Hepatocyte (in vitro differentiated cells): ENCODE measurements at regions not wholly inside any gene's neighbourhood (a gene's known extent, or its start where the extent isn't known, plus 50 kb on each side); places are given as distances from the start of the nearest gene placed in this dataset.

Experiments
- DNase-seq: peaks from one replicate; pipeline ENCODE4 v3.0.0-alpha.2; 2016; ENCODE audit warnings: low spot score
- H2AFZ ChIP-seq: fragments of 200-600 bp; sonication (generic); 2 replicates; pipeline ENCODE4 v1.6.0; 2016; ENCODE audit warnings: antibody characterized with exemption, mild to moderate bottlenecking
- H3K27ac ChIP-seq: fragments of 200-600 bp; sonication (generic); 2 replicates; pipeline ENCODE4 v1.5.1; 2016; ENCODE audit warnings: mild to moderate bottlenecking
- H3K27me3 ChIP-seq: fragments of 200-600 bp; sonication (generic); 2 replicates; pipeline ENCODE4 v1.6.1; 2016
- H3K36me3 ChIP-seq: fragments of 200-600 bp; sonication (generic); replicated peaks from 2 replicates; pipeline ENCODE4 v1.5.1; 2016; ENCODE audit warnings: low read depth; ENCODE audit not compliant: insufficient read depth
- H3K4me1 ChIP-seq: fragments of 200-600 bp; sonication (generic); 2 replicates; pipeline ENCODE4 v1.5.1; 2016; ENCODE audit warnings: mild to moderate bottlenecking, moderate library complexity; ENCODE audit not compliant: insufficient read depth
- H3K4me2 ChIP-seq: fragments of 200-600 bp; sonication (generic); 2 replicates; pipeline ENCODE4 v1.6.0; 2016
- H3K4me3 ChIP-seq: fragments of 200-600 bp; sonication (generic); 2 replicates; pipeline ENCODE4 v1.5.1; 2016; ENCODE audit warnings: mild to moderate bottlenecking
- H3K79me2 ChIP-seq: fragments of 200-600 bp; sonication (generic); 2 replicates; pipeline ENCODE4 v1.6.0; 2017; ENCODE audit warnings: mild to moderate bottlenecking
- H3K9me2 ChIP-seq: fragments of 200-600 bp; sonication (generic); replicated peaks from 2 replicates; pipeline ENCODE4 v1.6.0; 2017; ENCODE audit warnings: mild to moderate bottlenecking; ENCODE audit not compliant: insufficient read depth
- H3K9me3 ChIP-seq: fragments of 200-600 bp; sonication (generic); 2 replicates; pipeline ENCODE4 v1.5.1; 2016; ENCODE audit warnings: low read depth, mild to moderate bottlenecking
- H4K20me1 ChIP-seq: fragments of 200-600 bp; sonication (generic); 2 replicates; pipeline ENCODE4 v1.6.0; 2016; ENCODE audit warnings: mild to moderate bottlenecking; ENCODE audit not compliant: insufficient read depth, poor library complexity, severe bottlenecking
- EZH2 ChIP-seq: fragments of 200-600 bp; sonication (generic); IDR thresholded peaks from 2 replicates; pipeline ENCODE4 v1.6.1; 2016; ENCODE audit warnings: antibody characterized with exemption, mild to moderate bottlenecking, borderline replicate concordance
- EZH2phosphoT487 ChIP-seq: fragments of 200-600 bp; sonication (generic); IDR thresholded peaks from one replicate; pipeline ENCODE4 v1.6.1; 2018; ENCODE audit warnings: antibody characterized with exemption, mild to moderate bottlenecking, low read depth, moderate library complexity; ENCODE audit not compliant: unreplicated experiment, severe bottlenecking
- WGBS: methylation state at CpG from one replicate; pipeline ENCODE4 v1.1.6; 2016; ENCODE audit warnings: low lambda C conversion rate; ENCODE audit errors: missing lambda C conversion rate; 5-methylcytosine and 5-hydroxymethylcytosine counted together
- TF ChIP-seq, protein P1 (sequence below): fragments of 200-600 bp; sonication (generic); IDR thresholded peaks from 2 replicates; pipeline ENCODE4 v1.5.1; 2016; ENCODE audit warnings: antibody characterized with exemption, mild to moderate bottlenecking; ENCODE audit not compliant: poor library complexity

DNA sequence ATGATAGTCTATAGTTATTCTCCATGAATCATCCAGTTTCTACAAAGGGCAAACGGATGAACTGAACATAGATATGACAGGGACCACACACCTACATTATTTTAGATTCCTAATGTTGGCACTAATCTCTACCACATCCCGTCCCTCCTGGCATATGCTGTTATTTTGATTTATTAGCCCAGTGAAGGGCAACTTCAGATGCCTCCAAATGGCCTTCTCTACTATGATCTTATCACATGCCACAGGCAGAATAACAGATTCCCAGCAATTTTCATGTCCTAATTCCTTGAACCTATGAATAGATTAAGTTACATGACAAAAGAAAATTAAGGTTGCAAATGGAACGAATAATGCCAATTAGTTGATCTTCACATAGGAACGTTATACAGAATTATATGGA, 474.7 kb downstream of the ANKRD7 start:
- DNase-seq: no peak
- Histone ChIP-seq H3K9me3 (no peaks in the 10 kb centered on the region), H3K36me3 (no peaks in the 10 kb centered on the region), H3K27me3 (no peaks in the 10 kb centered on the region), H4K20me1 (no peaks in the 10 kb centered on the region), H3K4me2 (no peak overlapping the region), H3K9me2 (no peaks in the 10 kb centered on the region), H3K4me3 (no peak overlapping the region), H2AFZ (no peak overlapping the region), H3K4me1 (no peaks in the 10 kb centered on the region), H3K27ac (no peak overlapping the region), H3K79me2 (no peaks in the 10 kb centered on the region)
- WGBS: 80% methylated on average over 4 of the region's 4 CpGs
- TF ChIP-seq EZH2phosphoT487 (no peak), EZH2 (no peak)
- TF ChIP-seq, protein P1, sequence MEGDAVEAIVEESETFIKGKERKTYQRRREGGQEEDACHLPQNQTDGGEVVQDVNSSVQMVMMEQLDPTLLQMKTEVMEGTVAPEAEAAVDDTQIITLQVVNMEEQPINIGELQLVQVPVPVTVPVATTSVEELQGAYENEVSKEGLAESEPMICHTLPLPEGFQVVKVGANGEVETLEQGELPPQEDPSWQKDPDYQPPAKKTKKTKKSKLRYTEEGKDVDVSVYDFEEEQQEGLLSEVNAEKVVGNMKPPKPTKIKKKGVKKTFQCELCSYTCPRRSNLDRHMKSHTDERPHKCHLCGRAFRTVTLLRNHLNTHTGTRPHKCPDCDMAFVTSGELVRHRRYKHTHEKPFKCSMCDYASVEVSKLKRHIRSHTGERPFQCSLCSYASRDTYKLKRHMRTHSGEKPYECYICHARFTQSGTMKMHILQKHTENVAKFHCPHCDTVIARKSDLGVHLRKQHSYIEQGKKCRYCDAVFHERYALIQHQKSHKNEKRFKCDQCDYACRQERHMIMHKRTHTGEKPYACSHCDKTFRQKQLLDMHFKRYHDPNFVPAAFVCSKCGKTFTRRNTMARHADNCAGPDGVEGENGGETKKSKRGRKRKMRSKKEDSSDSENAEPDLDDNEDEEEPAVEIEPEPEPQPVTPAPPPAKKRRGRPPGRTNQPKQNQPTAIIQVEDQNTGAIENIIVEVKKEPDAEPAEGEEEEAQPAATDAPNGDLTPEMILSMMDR: no peak

DNA sequence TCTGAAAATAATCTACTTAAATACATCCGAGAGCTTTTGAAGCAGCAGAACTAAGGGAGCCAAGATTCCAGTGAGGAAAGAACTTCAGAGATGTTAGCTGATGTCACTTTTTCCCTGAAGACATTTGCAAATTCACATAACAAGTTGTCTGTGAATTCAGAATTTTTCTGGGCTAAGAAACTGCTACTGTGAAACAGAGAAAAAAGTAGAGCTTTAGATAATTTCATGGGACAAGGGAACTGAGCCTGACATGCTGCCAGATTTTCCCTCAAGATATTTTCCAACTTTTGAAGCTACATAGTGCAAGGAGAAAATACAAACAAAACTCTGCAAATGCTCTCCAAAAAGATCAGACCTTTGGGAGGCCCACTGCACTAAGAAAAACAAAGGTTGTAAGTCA, 484.2 kb downstream of the ANKRD7 start:
- no peaks in the 10 kb centered on the region for H3K9me2 ChIP-seq
- no peak for DNase-seq
- no peaks in the 10 kb centered on the region for H3K79me2 ChIP-seq
- 62% methylated on average over 1 of the region's 1 CpG for WGBS
- H2AFZ ChIP-seq: no peak overlapping the region
- no peak overlapping the region for H3K4me2 ChIP-seq
- H3K27me3 ChIP-seq: no peaks in the 10 kb centered on the region
- H3K4me1 ChIP-seq: no peaks in the 10 kb centered on the region
- no peaks in the 10 kb centered on the region for H4K20me1 ChIP-seq
- TF ChIP-seq EZH2: no peak
- TF ChIP-seq, protein P1: no peak
- TF ChIP-seq EZH2phosphoT487: no peak
- H3K9me3 ChIP-seq: no peaks in the 10 kb centered on the region
- no peaks in the 10 kb centered on the region for H3K36me3 ChIP-seq
- no peak overlapping the region for H3K27ac ChIP-seq
- H3K4me3 ChIP-seq: no peak overlapping the region

DNA sequence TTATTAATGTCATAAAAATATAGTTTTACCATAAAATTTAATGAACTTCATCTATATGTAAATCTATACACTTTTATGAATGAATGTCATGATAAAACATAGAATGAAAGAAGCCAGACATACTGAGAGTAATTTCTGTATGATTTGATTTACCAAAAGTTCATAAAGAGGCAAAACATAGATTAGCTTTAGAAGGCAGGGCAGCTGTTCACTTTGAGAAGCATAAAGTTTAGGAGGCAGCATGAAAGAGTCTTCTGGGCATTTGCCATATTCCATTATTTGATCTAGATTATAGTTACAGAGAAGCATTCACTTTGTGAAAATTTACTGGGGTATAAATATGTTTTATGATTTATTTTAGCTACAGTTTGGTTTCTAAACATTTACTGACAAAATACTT, 487.2 kb downstream of the ANKRD7 start:
- H3K27me3 ChIP-seq: no peaks in the 10 kb centered on the region
- no peaks in the 10 kb centered on the region for H3K4me1 ChIP-seq
- no peak overlapping the region for H3K27ac ChIP-seq
- TF ChIP-seq EZH2phosphoT487 (no peak), EZH2 (no peak)
- TF ChIP-seq, protein P1: no peak
- H3K4me3 ChIP-seq: no peak overlapping the region
- no peak overlapping the region for H3K4me2 ChIP-seq
- H3K9me3 ChIP-seq: no peaks in the 10 kb centered on the region
- no peaks in the 10 kb centered on the region for H3K79me2 ChIP-seq
- no peaks in the 10 kb centered on the region for H4K20me1 ChIP-seq
- no peak overlapping the region for H2AFZ ChIP-seq
- H3K9me2 ChIP-seq: no peaks in the 10 kb centered on the region
- H3K36me3 ChIP-seq: no peaks in the 10 kb centered on the region
- no peak for DNase-seq

DNA sequence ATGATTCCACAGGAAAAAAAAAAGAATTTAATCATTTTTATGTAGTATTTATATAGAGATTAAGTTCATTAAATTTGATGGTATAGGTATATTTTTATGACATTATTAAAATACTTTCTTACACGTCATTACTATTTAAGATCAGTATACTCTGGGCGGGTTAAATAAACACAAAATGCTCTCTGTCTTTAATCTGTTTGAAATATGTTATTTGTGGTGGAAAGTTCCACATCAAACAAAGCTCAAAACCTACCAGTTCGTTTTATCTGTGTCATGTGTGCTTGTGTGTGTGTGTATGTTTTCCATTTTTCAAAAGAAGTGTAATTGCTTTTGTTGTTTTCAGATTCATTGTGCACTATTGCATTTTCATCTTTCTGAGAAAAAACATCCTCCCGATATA, 488.5 kb downstream of the ANKRD7 start:
- no peaks in the 10 kb centered on the region for H4K20me1 ChIP-seq
- WGBS: 71% methylated on average over 4 of the region's 4 CpGs
- DNase-seq: no peak

More for the DNA sequence above, 488.5 kb downstream of the ANKRD7 start:
- H3K27me3 ChIP-seq: no peaks in the 10 kb centered on the region
- H3K4me1 ChIP-seq: no peaks in the 10 kb centered on the region
- no peaks in the 10 kb centered on the region for H3K36me3 ChIP-seq
- no peak overlapping the region for H3K4me2 ChIP-seq
- no peak overlapping the region for H2AFZ ChIP-seq
- no peaks in the 10 kb centered on the region for H3K79me2 ChIP-seq
- no peaks in the 10 kb centered on the region for H3K9me2 ChIP-seq
- H3K27ac ChIP-seq: no peak overlapping the region
- H3K4me3 ChIP-seq: no peak overlapping the region
- no peaks in the 10 kb centered on the region for H3K9me3 ChIP-seq
- TF ChIP-seq EZH2phosphoT487 (no peak), EZH2 (no peak)
- TF ChIP-seq, protein P1: no peak
